Heart right ventricle (tissue), 16 donors: ENCODE measurements at regions not wholly inside any gene's neighbourhood (a gene's known extent, or its start where the extent isn't known, plus 50 kb on each side); places are given as distances from the start of the nearest gene placed in this dataset.

Source experiments
- ATAC-seq, 8 donors: fragments of 200-7000 bp; cut with Tn5 transposase; one replicate each; pipeline ENCODE4 v1.9.1; 2020; ENCODE audit warnings: mild to moderate bottlenecking in 8 of 8, moderate library complexity in 8 of 8, moderate number of reproducible peaks in 1 of 8
- DNase-seq, 2 donors: peaks; one replicate each; pipeline ENCODE4 v3.0.0-alpha.2; 2020
- H3K27ac ChIP-seq, 10 donors: fragments of 200-600 bp; sonication (generic) in 2 of 10; one replicate each; pipeline versions ENCODE4 v1.5.0 to v1.8.0; 2020 to 2022; ENCODE audit warnings: mild to moderate bottlenecking in 3 of 10
- H3K27me3 ChIP-seq, 7 donors: fragments of 200-600 bp; one replicate each; pipeline ENCODE4 v1.8.0; 2021 to 2022; ENCODE audit warnings: mild to moderate bottlenecking in 2 of 7
- H3K36me3 ChIP-seq, 9 donors: fragments of 200-600 bp; sonication (generic) in 1 of 9; one replicate each; pipeline versions ENCODE4 v1.5.0 to v1.8.0; 2020 to 2022; ENCODE audit warnings: mild to moderate bottlenecking in 2 of 9
- H3K4me1 ChIP-seq, 9 donors: fragments of 200-600 bp; sonication (generic) in 1 of 9; one replicate each; pipeline versions ENCODE4 v1.5.0 to v1.8.0; 2020 to 2022; ENCODE audit warnings: mild to moderate bottlenecking in 4 of 9
- H3K4me3 ChIP-seq, 10 donors: fragments of 200-600 bp; sonication (generic) in 2 of 10; one replicate each; pipeline versions ENCODE4 v1.5.0 to v1.8.0; 2020 to 2022; ENCODE audit warnings: mild to moderate bottlenecking in 7 of 10, moderate library complexity in 2 of 10
- H3K9me3 ChIP-seq, 11 donors: fragments of 200-600 bp in 10 of 11; sonication (generic) in 2 of 11; one replicate each; pipeline versions ENCODE4 v1.5.0 to v1.8.0; 2013 to 2022; ENCODE audit warnings: mild to moderate bottlenecking in 2 of 11, control low read depth in 1 of 11, moderate library complexity in 1 of 11
- CTCF ChIP-seq, 9 donors: fragments of 200-600 bp; sonication (generic) in 2 of 9; IDR thresholded peaks; one replicate each; pipeline versions ENCODE4 v1.5.0 to v1.8.0; 2021 to 2022; ENCODE audit warnings: antibody characterized with exemption in 9 of 9, mild to moderate bottlenecking in 5 of 9, moderate library complexity in 1 of 9
- WGBS, 2 donors: extraction: QIAGEN DNeasy Blood & Tissue Kit; methylation state at CpG; one replicate each; pipeline ENCODE4 v1.1.7; 2013; ENCODE audit warnings: inconsistent platforms in 1 of 2; 5-methylcytosine and 5-hydroxymethylcytosine counted together
- intact Hi-C, 10 donors: fragments of 100-400 bp; cut with DNase I; formaldehyde crosslinking; loops; one replicate each; pipeline versions ENCODE4 v1.11.1 to v1.14.2; 2022
- donor health status: Arrhythmogenic right ventricular cardiomyopathy.
- donor health status: ischemic (EF 13 %, LVEDD 7.1; RV severe dilation, severe dysfunction).
- donor health status: healthy with polysubstance abuse.
- donor health status: DM: no; HTN: yes; CAD: no.
- donor health status: DM: no; HTN: no; CAD: no.
- donor health status: ischemic (EF 25% LVEDD 6.9; RV normal size, moderate dysfunction).
- donor health status: ischemic (EF 25% LVEDD 5.7; RV mildly dilated, moderate dysfunction).
- donor health status: healthy.
- donor health status: DM: yes; HTN: yes; CAD: no.
- donor health status: Ischemic cardiomyopathy.
- donor health status: ischemic (EF 35%, LVEDD 5.7; RV mildly dilated, moderate dysfunction).
- donor health status: nonischemic (EF 11% LVEDD 7.7; RV severe dilation, severe dysfunction).
- donor health status: DM: yes; HTN: yes; CAD: no.
- donor health status: PGD.
- donor health status: ischemic (EF 29% LVEDD 5.4; RV normal size, mild dysfunction).
- donor health status: nonischemic (EF 23%, LVEDD 6.1; RV moderate dilation, normal function).

- H3K9me3 ChIP-seq, result no peaks in the 10 kb centered on the region
- H3K27me3 ChIP-seq, result no peaks in the 10 kb centered on the region
- intact Hi-C loops, result loop anchor here in 1 of 10 donors (5.0 kb wide), 1 partner anchor 436 kb away; no protein-coding TSS in a partner anchor
- DNase-seq, result no peak
- no peaks in the 10 kb centered on the region for H3K36me3 ChIP-seq
- H3K27ac ChIP-seq, result no peak overlapping the region
- no peak for TF ChIP-seq CTCF (IDR thresholded peaks at IDR 0.05)
- no peak overlapping the region for H3K4me3 ChIP-seq
- 59 to 72% methylated on average over 2 of the region's 2 CpGs for WGBS, 2 donors
- H3K4me1 ChIP-seq, result peaks cover 0 to 46% (median 20%) of the 10 kb centered on the region in 9 donors
- ATAC-seq, result peak in 1 of 8 donors; percentile 58
Measured at GRCh38 chr6:156163311-156163710, 613.9 kb upstream of the ARID1B start.

- WGBS, 2 donors, result 77 to 78% methylated on average over 3 of the region's 3 CpGs
- Histone ChIP-seq H3K4me1 (peaks cover 0 to 28% (median 9%) of the 10 kb centered on the region in 9 donors), H3K27me3 (no peaks in the 10 kb centered on the region), H3K9me3 (no peaks in the 10 kb centered on the region), H3K4me3 (no peak overlapping the region), H3K36me3 (no peaks in the 10 kb centered on the region), H3K27ac (no peak overlapping the region)
- no peak for ATAC-seq
- DNase-seq, result no peak
- intact Hi-C loops, result loop anchor here in 1 of 10 donors (5.0 kb wide), 1 partner anchor 434 kb away; no protein-coding TSS in a partner anchor
- TF ChIP-seq CTCF (IDR thresholded peaks at IDR 0.05), result no peak
Measured at GRCh38 chr6:156161471-156161870, 615.7 kb upstream of the ARID1B start.

GRCh38 chr6:156160795-156161165 lies 616.4 kb upstream of the ARID1B start:
- DNase-seq, result no peak
- intact Hi-C loops, result loop anchor here in 1 of 10 donors (5.0 kb wide), 1 partner anchor 433 kb away; no protein-coding TSS in a partner anchor
- whole genome bisulfite sequencing, 2 donors, result 37 to 47% methylated on average over 3 of the region's 3 CpGs
- TF ChIP-seq CTCF (IDR thresholded peaks at IDR 0.05), result no peak
- Histone ChIP-seq H3K36me3 (no peaks in the 10 kb centered on the region), H3K27me3 (no peaks in the 10 kb centered on the region), H3K4me1 (peaks cover 0 to 23% (median 9%) of the 10 kb centered on the region in 9 donors), H3K4me3 (no peak overlapping the region), H3K9me3 (no peaks in the 10 kb centered on the region), H3K27ac (no peak overlapping the region)
- no peak for ATAC-seq

- Histone ChIP-seq H3K36me3 (no peaks in the 10 kb centered on the region), H3K27me3 (no peaks in the 10 kb centered on the region), H3K9me3 (no peaks in the 10 kb centered on the region), H3K4me1 (peaks cover 0 to 18% (median 4%) of the 10 kb centered on the region in 9 donors), H3K27ac (no peak overlapping the region), H3K4me3 (no peak overlapping the region)
- DNase-seq, result no peak
- no peak for TF ChIP-seq CTCF (IDR thresholded peaks at IDR 0.05)
- no peak for ATAC-seq
- intact Hi-C loops, result loop anchor here in 1 of 10 donors (5.0 kb wide), 1 partner anchor 433 kb away; no protein-coding TSS in a partner anchor
- WGBS, 2 donors, result 85 to 89% methylated on average over 3 of the region's 3 CpGs
Measured at GRCh38 chr6:156160007-156160794, 617.0 kb upstream of the ARID1B start.
